NCI-H524 (cell line): ENCODE measurements at regions not wholly inside any gene's neighbourhood (a gene's known extent, or its start where the extent isn't known, plus 50 kb on each side); places are given as distances from the start of the nearest gene placed in this dataset.

Source experiments
- DNase-seq, 2 experiments: peaks; one replicate each; lab custom pipeline; 2025; lab: John Stamatoyannopoulos, UW

DNA sequence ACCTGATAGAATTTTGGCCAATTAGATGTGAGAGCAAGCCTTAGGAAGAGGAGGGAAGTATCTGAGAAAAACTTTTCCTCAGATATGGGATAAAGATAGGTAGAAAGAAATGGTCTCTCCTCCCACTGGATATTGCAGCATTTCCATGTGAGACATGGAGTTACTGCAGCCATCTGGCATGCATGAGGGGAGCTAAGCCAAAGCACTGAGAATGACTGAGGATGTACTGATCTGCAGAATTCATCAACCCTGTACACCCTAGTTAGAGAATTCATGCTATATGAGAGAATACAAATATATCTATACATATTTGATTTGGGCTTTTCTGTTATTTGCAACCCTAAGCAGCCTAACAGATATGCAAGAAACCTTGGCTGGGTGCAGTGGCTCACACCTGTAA lies 52.5 kb upstream of the RPL34 start:
- no peak for DNase-seq

GRCh38 chr4:108561116-108561515 lies 59.3 kb upstream of the RPL34 start:
- no peak for DNase-seq

DNA sequence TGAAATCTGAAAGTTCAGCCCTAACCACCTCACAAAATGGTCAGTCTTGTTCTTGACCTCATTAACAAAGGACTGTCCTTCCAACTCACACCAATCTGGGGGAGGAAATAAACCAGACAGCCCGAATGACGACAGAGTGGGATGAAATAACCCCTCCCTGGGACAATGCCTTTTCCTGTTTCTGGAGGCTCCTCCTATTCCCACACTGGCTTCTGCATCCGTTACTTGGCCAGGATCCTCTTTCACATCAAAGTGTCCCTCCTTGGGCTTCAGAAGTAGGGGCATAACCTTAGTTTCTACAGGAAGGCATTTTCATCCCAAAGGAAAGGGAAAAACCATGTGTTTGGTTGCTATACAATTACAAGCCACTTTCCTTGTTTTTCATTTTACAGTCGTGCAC lies 59.8 kb upstream of the RPL34 start:
- no peak for DNase-seq

- no peak for DNase-seq
Measured at GRCh38 chr4:108559911-108560310, 60.5 kb upstream of the RPL34 start.

GRCh38 chr4:108559068-108559793 lies 61.1 kb upstream of the RPL34 start:
- DNase-seq: no peak

DNA sequence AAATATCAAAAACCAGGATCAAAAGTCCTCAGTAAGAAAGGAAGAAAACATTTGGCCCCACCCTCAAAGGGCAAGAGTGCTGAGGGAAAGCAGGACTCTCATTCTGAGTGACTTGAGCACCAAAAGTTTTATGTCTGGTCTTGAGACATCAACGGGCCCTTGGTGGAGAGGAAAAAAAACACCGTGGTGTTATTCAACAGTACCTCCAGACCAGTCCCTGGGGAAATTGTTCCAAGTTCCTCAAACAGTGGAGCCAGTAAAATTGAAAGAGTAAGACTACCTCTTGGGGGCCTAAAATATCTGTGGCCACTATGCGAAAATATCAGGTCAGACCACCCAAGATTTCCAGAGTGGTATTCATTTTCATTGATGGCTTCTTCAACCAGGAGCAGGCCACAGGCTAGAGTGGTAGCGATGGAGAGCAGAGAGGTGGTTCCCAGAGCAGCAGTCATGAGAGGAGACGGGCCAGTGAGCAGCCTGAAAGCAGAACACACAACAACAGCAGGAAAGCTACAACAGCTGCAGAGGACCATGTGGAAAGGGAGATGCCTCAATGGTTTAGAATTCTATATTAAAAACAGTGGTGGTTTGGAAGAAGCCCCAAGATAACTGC lies 63.7 kb upstream of the RPL34 start:
- no peak for DNase-seq

DNA sequence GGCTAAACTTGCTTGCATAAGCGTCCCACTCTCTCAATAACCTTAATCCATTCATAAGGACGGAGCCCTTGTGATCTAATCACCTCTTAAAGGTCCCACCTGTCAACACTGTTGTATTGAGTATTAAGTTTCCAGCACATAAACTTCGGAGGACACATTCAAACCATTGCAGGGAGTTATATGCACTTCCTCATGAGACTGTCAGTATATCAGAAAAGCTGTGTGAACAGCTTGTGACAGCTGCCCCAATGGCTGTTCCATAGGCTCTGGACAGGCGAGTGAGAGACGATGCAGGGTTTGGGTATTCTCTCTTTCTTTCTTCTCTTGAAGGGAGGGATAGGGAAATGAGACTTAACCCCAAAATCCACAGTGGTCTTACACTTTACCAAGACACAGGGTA lies 64.2 kb upstream of the RPL34 start:
- DNase-seq: peak in 1 of 2 experiments; percentile 4

GRCh38 chr4:108555701-108556100 lies 64.7 kb upstream of the RPL34 start:
- no peak for DNase-seq

DNA sequence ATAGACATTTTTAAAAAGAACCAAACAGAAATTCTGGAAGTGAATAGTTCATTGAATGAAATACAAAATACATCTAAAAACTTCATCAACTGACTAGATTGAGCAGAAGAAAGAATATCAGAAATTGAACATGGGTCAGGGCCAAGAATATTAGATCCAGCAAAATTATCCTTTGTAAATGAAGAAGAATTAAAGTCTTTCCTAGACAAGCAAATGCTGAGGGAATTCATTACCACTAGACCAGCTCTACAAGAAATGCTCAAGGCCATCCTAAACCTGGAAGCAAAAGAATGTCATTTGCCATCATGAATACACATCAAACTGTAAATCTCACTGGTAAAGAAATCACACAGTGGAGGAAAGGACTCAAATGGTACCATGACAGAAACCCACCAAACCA lies 72.7 kb upstream of the RPL34 start:
- no peak for DNase-seq

GRCh38 chr4:108546728-108547127 lies 73.6 kb upstream of the RPL34 start:
- DNase-seq: no peak

- DNase-seq: no peak
Measured at GRCh38 chr4:108544481-108544880, 75.9 kb upstream of the RPL34 start.

- no peak for DNase-seq
Measured at GRCh38 chr4:108543359-108543968, 76.9 kb upstream of the RPL34 start.

DNA sequence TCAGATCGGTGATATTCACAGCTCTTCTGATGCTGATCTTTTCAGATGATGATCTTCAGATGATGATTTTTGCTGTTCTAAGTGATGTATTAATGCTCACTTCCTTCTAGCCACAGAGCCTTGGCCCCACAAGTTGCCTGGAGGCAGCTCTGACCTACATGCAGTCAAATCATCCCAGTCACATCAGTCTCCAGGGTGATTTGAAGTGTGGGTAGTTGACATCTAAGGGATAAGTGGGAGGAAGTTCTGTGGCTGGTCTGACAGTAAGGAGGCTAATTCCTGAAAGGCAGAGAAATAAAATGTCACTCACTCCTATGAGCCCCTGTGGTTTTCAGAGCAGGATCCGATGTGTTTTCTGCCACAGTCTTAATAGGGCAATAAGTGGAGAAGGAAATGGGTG lies 79.8 kb upstream of the RPL34 start:
- no peak for DNase-seq

DNA sequence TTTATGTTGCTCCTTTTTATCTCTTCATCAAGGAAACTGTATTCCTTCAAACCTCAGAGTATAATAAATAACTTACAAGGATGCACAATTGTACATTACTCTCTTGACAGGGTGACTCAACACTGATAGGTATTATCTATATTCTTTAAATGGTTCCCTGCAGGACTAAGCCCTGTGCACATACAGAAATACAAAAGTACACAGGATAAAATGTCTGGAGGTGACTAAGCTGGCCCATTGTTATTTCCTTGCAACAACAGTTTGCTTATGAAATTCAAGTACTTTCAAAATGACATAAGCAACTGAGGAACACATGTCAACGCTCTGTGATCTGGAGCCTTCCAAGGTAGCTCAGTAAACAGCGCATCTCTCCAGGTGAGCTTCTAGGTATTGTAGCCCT lies 83.8 kb upstream of the RPL34 start:
- no peak for DNase-seq

- DNase-seq: no peak
Measured at GRCh38 chr4:108535757-108536156, 84.6 kb upstream of the RPL34 start.

DNA sequence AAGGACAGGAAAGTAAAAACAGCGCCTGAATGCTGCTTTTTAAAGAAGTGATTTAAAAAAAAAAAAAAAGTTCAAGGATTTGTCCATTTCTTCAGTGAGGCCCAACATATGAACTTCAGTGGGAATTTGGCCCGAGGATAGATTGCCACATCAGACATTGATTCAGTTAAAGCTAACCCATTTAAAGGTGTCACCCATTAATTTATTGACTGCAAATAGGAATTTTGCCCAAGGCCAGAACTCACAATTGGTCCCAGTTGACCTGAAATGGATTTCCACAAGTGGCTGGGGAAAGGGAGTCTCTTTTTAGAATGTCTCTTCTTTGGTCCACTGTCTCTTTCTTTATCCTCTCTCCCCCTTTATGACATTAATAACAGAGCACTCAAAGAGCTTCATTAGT lies 86.5 kb upstream of the RPL34 start:
- DNase-seq: peak in 1 of 2 experiments; percentile 4

- DNase-seq: no peak
Measured at GRCh38 chr4:108533245-108533844, 87.0 kb upstream of the RPL34 start.

DNA sequence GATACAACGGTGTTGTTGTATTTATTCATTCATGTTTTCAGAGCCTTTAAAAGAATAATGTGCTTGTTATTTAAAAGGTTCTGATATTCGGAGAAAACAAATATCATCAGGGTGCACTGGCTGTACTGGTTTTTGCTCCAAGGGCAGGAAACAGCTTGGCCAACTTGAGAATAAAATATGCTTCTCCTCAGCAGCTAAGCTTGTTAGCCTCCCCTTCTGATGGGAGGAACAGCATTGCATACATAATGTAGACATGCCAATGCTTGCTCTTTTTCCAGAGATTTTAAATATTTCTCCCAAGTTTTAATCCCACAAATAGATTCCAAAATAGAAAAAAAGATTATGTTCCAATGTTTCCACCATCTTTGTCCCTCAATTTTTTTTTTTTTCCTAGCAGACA lies 87.6 kb upstream of the RPL34 start:
- no peak for DNase-seq

DNA sequence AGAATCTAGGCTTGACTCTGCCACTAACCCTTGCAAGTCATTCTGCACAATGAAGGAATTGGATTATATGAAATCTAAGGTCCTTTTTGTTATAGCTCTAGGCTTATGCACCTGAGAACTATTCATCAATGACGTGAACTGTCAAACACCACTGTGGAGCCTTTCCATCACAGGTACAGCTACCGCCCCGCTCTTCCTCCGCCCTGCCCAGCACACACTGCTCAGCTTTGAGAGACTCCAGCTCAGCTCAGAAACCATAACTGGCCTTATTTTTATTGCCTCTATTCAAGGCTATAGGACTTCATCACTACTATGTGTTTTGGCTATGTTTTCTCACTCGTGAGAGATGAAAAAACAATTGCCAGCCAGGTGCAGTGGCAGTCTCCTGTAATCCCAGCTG lies 88.2 kb upstream of the RPL34 start:
- no peak for DNase-seq

- DNase-seq: no peak
Measured at GRCh38 chr4:108531461-108531860, 88.9 kb upstream of the RPL34 start.

DNA sequence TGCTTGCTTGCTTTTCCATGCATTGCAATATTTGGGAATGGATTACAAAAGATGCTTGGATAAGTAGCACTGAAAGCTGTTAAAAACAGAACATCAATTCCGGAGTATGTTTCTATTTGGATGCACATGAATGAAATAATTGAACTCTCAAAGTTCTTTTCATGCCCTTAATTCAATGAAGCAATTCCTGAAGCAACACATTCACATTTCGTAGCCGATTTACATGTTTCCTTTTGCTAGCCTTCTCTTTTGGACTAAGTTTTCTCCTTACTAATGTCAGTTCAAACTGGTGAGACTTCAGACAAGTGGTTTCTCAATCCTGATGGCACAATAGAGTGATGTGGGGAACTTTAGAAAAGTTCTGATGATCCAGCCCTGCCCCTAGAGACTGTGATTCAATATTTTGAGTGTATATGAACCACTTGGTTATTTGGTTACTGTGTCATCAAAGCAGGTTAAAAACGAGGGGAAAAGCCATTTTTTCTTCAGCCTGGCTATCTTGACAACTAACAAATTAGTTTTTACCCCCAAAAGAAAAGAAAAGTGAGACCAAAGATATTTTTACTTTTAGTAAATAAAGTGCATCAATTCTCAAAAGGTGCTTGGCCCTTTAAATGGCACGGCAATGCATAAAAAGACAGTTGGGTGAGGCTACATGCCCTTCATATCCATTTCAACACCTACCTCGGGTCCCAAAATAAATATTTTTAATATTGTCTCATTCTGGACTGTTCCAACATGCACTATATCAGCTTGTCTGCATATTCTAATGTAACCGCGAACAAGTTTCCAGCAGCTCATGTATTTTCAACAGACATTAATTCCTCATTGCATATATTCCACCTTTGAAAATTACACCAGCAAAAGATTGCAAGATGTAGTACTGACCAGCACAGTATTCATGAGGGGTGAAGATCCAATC lies 90.1 kb upstream of the RPL34 start:
- DNase-seq: no peak

DNA sequence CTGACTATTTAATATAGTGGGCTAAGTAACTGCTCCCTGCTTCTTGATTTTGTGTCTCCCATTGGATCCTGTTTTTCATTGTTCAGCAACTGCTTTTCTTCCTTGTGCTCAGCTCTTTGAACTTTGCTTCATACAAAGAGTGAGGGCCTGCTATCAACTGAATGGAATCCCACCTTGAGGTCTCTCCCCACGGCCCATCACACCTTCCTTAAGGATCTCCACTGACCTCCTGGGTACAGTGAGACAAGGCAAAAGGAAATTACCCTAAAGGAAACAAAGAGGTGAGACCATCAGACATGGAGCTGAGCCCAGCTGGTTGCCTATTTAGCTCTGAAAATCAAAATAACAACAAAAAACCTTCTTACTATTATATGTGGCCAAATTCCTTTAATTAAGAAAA lies 91.3 kb upstream of the RPL34 start:
- no peak for DNase-seq
